ENCODE measurements at regions not wholly inside any gene's neighbourhood (a gene's known extent, or its start where the extent isn't known, plus 50 kb on each side); places are given as distances from the start of the nearest gene placed in this dataset.
A peak's percentile ranks its signal among the peaks of the same experiment; 100 is the strongest.

DNA sequence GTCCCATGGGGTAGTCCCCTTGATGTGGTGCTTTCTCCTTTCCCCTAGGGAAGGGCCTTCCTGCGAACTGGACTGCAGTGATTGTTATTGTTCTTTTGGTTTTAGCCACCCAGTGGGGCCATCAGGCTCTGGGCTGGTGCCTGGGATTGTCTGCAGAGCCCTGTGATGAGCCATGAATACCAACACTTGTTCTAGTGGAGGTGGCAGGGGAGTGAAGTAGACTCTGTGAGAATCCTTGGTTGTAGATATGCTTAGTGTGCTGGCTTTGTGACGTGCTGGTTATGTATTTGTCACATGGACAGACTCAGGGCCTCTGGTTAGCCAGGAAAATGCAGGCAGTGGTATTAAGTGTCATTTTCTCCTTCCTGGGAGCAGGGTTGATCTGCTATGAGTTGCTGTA lies 51.8 kb upstream of the NDUFB4 start:
- DNase-seq: no peak

GRCh38 chr3:120536642-120537041 lies 59.5 kb upstream of the NDUFB4 start:
- no peak for DNase-seq

- no peak for DNase-seq
Observed at GRCh38 chr3:120532969-120533368, 63.2 kb upstream of the NDUFB4 start.

GRCh38 chr3:120528163-120528562 lies 68.0 kb upstream of the NDUFB4 start:
- DNase-seq: no peak

DNA sequence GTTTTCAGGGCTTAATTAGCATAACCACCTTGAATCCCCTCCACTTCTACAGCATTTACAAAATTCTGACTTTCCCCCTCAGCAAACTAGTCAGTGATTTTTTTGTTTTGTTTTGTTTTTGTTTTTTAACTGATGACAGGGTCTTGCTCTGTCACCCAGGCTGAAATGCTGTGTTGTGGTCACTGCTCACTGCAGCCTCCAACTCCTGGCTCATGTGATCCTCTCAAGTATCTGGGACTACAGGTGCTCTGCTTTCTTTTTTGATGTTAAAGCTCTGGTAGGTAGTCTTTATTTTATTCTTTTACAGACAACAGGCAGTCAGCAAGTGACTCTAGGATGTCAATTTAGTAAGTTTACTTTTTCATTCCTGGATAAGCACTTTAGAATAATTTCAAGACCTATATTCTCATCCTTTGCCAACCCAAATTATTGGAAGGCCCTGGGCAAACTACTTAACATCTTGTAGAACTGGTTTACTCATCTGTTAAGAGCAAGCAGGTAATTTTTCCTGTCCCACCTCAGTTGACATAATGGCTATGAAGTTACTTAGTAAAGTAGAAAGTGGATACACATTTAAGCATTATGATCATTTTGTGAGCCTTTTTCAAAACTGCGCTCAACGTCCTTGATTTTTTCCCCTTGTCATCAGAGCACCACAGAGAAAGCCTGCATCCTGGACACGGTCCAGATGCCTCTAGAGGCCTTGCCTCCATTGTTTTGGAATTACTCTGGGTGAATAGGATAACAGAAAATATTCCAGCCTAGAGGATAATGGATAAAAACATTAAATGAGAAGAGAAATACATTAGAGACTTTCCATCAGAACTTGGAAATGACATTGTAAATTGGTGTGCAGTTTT lies 69.9 kb upstream of the NDUFB4 start:
- no peak for DNase-seq

GRCh38 chr3:120524171-120524923 lies 71.8 kb upstream of the NDUFB4 start:
- peak; percentile 3 to 56 (median 13) for DNase-seq

GRCh38 chr3:120516136-120516535 lies 65.3 kb upstream of the FSTL1 start:
- no peak for DNase-seq

GRCh38 chr3:120512655-120513054 lies 61.9 kb upstream of the FSTL1 start:
- DNase-seq: no peak

- peak; percentile 64 to 66 (median 66) for DNase-seq
Observed at GRCh38 chr3:120506828-120507774, 56.3 kb upstream of the FSTL1 start.

DNA sequence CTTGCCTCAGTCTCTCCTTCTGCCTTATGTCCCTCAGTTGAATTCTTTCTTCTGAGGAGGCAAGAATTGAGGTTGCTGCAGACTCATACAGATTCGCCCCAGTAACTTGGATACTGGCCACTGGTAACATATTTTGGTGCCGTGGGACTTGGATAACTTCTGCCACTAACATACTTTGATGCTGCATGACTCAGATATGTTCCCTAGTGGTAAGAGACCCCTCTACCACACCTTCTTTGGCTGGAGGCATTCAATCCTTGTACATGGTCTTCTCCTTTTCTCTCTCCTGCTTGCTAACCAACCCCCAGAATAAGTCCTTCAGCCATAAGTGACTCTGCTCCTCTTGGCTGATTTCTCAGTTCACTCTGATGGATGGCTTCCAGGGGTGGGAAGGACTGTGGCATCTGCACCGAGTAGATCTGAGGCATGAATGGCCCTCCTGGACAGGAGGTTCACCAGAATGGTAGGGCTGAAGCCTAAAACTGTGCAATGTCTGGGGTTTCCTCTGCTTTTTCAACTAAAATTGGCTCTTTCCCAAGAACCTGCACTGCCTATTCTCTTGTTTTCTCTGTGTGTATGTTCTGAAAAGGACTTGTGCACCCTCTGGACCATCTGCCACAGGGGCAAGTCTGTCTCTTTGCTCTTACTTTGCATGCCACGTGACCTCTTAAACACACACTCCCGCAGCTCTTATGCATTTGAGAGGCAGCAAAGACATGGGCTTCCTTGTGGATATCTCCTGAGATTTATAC lies 55.5 kb upstream of the FSTL1 start:
- no peak for DNase-seq

DNA sequence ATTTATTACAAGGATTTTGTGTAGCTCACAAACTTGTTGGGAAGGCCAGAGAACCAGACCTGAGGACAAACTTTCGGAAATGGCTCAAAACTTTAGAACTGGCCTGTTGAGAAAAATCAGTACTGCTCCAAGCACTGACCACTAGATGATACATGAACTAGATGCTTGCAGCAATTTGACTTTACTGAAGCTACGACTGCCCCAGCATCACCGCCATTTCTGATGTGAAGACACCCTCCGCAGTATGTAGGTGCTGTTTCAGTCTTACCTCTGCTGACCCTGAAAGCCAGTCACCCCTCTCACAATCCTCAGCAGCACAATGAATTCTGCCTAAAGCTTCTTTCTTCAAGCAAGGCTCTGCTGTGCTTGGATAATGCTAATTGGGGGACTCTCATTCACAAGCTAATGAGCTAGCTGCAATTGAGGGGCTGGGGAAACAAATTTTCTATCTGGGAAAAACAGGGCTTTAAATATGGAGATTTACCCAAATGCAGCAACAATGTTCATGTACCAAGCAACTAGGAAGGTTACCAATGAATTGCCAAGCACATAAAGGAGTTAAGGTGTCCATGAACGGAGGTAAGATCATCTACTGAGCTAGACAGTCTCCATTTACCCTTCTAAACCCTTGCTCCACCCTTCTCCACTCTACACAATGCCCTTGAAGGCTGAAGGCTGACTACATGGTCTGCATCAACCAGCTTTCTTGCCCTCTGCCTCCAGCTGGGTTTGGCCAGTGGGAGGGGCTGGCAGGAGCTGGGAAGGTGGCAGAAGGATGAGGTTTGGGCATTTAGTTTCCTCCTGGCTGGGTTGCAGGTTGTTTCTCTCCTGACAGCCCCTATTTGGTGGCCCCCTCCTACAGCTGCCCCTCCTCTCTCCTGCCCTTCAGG lies 53.2 kb upstream of the FSTL1 start:
- DNase-seq: no peak

DNA sequence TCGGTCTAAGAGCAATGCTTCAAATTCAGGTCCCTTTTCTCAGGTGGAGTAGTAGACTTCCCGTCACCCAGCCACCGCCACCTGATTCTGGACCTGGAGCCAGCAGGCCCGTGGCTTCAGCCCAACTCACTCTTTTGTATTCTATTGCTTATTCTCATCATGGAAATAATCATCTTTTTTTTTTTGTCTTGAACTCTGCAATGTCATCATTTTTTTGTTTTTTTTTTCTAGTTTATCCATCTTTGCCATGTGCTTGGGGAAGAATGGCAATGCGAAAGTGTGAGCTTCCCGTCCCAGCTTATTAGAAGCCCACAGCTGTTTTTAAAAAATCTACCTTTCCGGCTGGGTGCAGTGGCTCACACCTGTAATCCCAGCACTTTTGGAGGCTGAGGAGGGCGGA lies 51.3 kb upstream of the FSTL1 start:
- no peak for DNase-seq

Data from suppressor macrophage treated with lipopolysaccharide for 1 hour (primary cell).